HEK293T (cell line): ENCODE measurements at regions not wholly inside any gene's neighbourhood (a gene's known extent, or its start where the extent isn't known, plus 50 kb on each side); places are given as distances from the start of the nearest gene placed in this dataset.

Experiments
- CTCF ChIA-PET: fragments of 350-600 bp; formaldehyde crosslinking; extraction: SDS; loops from one replicate; lab custom pipeline; 2021; ENCODE audit warnings: antibody characterized with exemption, inconsistent platforms; lab: Yijun Ruan, JAX
- POLR2A ChIA-PET: fragments of 350-600 bp; formaldehyde crosslinking; extraction: SDS; loops from one replicate; lab custom pipeline; 2020; ENCODE audit warnings: antibody characterized with exemption, inconsistent platforms; lab: Yijun Ruan, JAX
- DNase-seq: peaks from one replicate; pipeline ENCODE4 v3.0.0; 2012; ENCODE audit warnings: mixed read lengths; ENCODE audit errors: extremely low spot score
- ARNT ChIP-seq: fragments of 450-650 bp; IDR thresholded peaks from 2 replicates; pipeline ENCODE4 v1.6.1; 2017; ENCODE audit warnings: mild to moderate bottlenecking
- BHLHE40 ChIP-seq: fragments of 450-650 bp; IDR thresholded peaks from 2 replicates; pipeline ENCODE4 v1.6.1; 2016; ENCODE audit warnings: mild to moderate bottlenecking, moderate library complexity, borderline replicate concordance
- CTBP1 ChIP-seq: fragments of 450-650 bp; IDR thresholded peaks from 2 replicates; pipeline ENCODE4 v1.6.1; 2016; ENCODE audit warnings: borderline replicate concordance
- ELF4 ChIP-seq: fragments of 450-650 bp; IDR thresholded peaks from 2 replicates; pipeline ENCODE4 v1.6.1; 2017; ENCODE audit warnings: antibody characterized with exemption
- FOXA1 ChIP-seq: fragments of 450-650 bp; IDR thresholded peaks from 2 replicates; pipeline ENCODE4 v1.6.1; 2016; ENCODE audit warnings: mild to moderate bottlenecking
- FOXK2 ChIP-seq: fragments of 450-650 bp; IDR thresholded peaks from 2 replicates; pipeline ENCODE4 v1.6.1; 2016; ENCODE audit warnings: mild to moderate bottlenecking
- FOXM1 ChIP-seq: fragments of 450-650 bp; IDR thresholded peaks from 2 replicates; pipeline ENCODE4 v1.6.1; 2017; ENCODE audit warnings: mild to moderate bottlenecking, borderline replicate concordance
- HDGF ChIP-seq: fragments of 450-650 bp; IDR thresholded peaks from 2 replicates; pipeline ENCODE4 v1.6.1; 2017; ENCODE audit warnings: antibody characterized with exemption, borderline replicate concordance
- L3MBTL2 ChIP-seq: fragments of 450-650 bp; conservative IDR thresholded peaks from 2 replicates; pipeline ENCODE4 v1.6.1; 2016; ENCODE audit warnings: mild to moderate bottlenecking
- LEF1 ChIP-seq: fragments of 450-650 bp; IDR thresholded peaks from 2 replicates; pipeline ENCODE4 v1.6.1; 2017; ENCODE audit warnings: mild to moderate bottlenecking, borderline replicate concordance
- NFRKB ChIP-seq: fragments of 450-650 bp; IDR thresholded peaks from 2 replicates; pipeline ENCODE4 v1.6.1; 2016; ENCODE audit warnings: mild to moderate bottlenecking, moderate library complexity
- PKNOX1 ChIP-seq: fragments of 450-650 bp; IDR thresholded peaks from 2 replicates; pipeline ENCODE4 v1.6.1; 2016
- SP1 ChIP-seq: fragments of 450-650 bp; IDR thresholded peaks from 2 replicates; pipeline ENCODE4 v1.6.1; 2017
- SUZ12 ChIP-seq: fragments of 450-650 bp; IDR thresholded peaks from 2 replicates; pipeline ENCODE4 v1.6.1; 2016; ENCODE audit warnings: mild to moderate bottlenecking
- TARDBP ChIP-seq: fragments of 450-650 bp; IDR thresholded peaks from 2 replicates; pipeline ENCODE4 v1.6.1; 2016
- ZNF384 ChIP-seq: fragments of 450-650 bp; IDR thresholded peaks from 2 replicates; pipeline ENCODE4 v1.6.1; 2016

- ChIA-PET POLR2A (no interaction called here), CTCF (no interaction called here)
- no peak for DNase-seq
- no peak for TF ChIP-seq SUZ12
Observed at GRCh38 chr4:160864253-160864652, 1299.5 kb downstream of the FSTL5 start.

GRCh38 chr4:160869899-160870298, 1293.9 kb downstream of the FSTL5 start:
- POLR2A ChIA-PET: no interaction called here
- TF ChIP-seq CTBP1: no peak
- TF ChIP-seq LEF1: no peak
- no peak for TF ChIP-seq ZNF384
- no peak for TF ChIP-seq ARNT
- TF ChIP-seq PKNOX1: no peak
- TF ChIP-seq TARDBP: no peak
- no peak for TF ChIP-seq FOXM1
- no peak for TF ChIP-seq SP1
- TF ChIP-seq FOXA1: no peak
- no peak for TF ChIP-seq L3MBTL2
- no peak for TF ChIP-seq NFRKB
- no peak for TF ChIP-seq ELF4
- TF ChIP-seq HDGF: no peak
- no peak for TF ChIP-seq FOXK2
- no peak for TF ChIP-seq SUZ12
- no peak for TF ChIP-seq BHLHE40
- no peak for DNase-seq
- CTCF ChIA-PET: no interaction called here

GRCh38 chr4:160872491-160872890, 1291.3 kb downstream of the FSTL5 start:
- no peak for DNase-seq
- ChIA-PET CTCF (no interaction called here), POLR2A (no interaction called here)
- TF ChIP-seq SUZ12: no peak

- DNase-seq: no peak
- ChIA-PET POLR2A (no interaction called here), CTCF (interaction anchor here (0.5 kb wide), 1 partner anchor 652 kb away, joined by 5 read pairs; no protein-coding TSS in a partner anchor)
- TF ChIP-seq CTBP1: no peak
- TF ChIP-seq SUZ12: no peak
- no peak for TF ChIP-seq SP1
- no peak for TF ChIP-seq LEF1
- TF ChIP-seq FOXM1: no peak
- no peak for TF ChIP-seq FOXK2
- no peak for TF ChIP-seq L3MBTL2
- no peak for TF ChIP-seq BHLHE40
- TF ChIP-seq NFRKB: no peak
- TF ChIP-seq PKNOX1: no peak
- TF ChIP-seq ELF4: no peak
- no peak for TF ChIP-seq ARNT
- no peak for TF ChIP-seq HDGF
- no peak for TF ChIP-seq TARDBP
- TF ChIP-seq FOXA1: no peak
- TF ChIP-seq ZNF384: no peak
Observed at GRCh38 chr4:160877087-160877790, 1286.6 kb downstream of the FSTL5 start.

- TF ChIP-seq TARDBP (no peak), PKNOX1 (no peak), SUZ12 (no peak), HDGF (no peak), SP1 (no peak), LEF1 (no peak), L3MBTL2 (no peak), FOXM1 (no peak), ELF4 (no peak), FOXA1 (no peak), FOXK2 (no peak), ARNT (no peak), CTBP1 (no peak), NFRKB (no peak), BHLHE40 (no peak)
- no peak for DNase-seq
- CTCF ChIA-PET: no interaction called here
- POLR2A ChIA-PET: no interaction called here
Observed at GRCh38 chr4:160880180-160880579, 1283.6 kb downstream of the FSTL5 start.

DNA sequence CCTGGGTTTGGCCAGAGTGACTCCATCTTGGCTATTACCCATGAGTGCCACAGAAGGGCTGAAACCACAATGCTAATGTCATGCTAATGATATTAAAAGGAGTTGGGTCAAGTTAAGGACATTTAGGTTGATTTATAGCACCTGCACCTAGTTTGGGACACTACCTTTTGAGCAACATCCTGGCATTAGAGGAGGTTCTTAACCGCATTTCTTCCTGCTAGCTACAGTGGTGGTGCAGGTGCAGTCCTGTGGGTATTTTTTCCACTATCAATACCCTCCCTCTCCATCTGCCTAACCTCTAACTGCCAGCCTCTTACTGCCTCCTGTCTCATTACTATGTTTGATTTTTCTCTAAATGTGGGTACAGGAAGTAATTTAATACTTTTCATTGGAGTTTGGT, 1276.1 kb downstream of the FSTL5 start:
- DNase-seq: no peak
- TF ChIP-seq FOXK2 (no peak), ZNF384 (no peak), TARDBP (no peak), LEF1 (no peak), ARNT (no peak), BHLHE40 (no peak), PKNOX1 (no peak), SUZ12 (no peak), L3MBTL2 (no peak), FOXM1 (no peak), FOXA1 (no peak), SP1 (no peak), HDGF (no peak), ELF4 (no peak), CTBP1 (no peak), NFRKB (no peak)
- POLR2A ChIA-PET: no interaction called here
- CTCF ChIA-PET: no interaction called here
